ENCODE measurements at regions not wholly inside any gene's neighbourhood (a gene's known extent, or its start where the extent isn't known, plus 50 kb on each side); places are given as distances from the start of the nearest gene placed in this dataset.

DNA sequence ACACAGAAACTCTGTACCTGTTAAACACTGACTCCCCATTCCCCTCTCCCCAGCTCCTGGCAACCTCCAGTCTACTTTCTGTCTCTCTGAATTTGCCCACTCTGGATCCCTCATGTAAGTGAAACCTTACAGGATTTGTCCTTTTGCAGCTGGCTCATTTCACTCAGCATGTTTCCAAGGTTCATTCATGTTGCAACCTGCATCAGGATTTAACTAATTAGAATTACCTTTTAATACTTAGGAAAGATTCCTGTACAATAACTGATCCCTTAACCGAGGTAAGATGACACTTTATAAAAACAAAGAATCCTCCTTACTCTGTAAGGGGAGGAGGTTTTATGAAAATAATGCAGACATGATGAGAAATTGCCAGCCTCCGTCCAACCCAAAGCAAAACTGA lies 113.1 kb upstream of the MTHFD1L start:
- TF ChIP-seq, protein P1, sequence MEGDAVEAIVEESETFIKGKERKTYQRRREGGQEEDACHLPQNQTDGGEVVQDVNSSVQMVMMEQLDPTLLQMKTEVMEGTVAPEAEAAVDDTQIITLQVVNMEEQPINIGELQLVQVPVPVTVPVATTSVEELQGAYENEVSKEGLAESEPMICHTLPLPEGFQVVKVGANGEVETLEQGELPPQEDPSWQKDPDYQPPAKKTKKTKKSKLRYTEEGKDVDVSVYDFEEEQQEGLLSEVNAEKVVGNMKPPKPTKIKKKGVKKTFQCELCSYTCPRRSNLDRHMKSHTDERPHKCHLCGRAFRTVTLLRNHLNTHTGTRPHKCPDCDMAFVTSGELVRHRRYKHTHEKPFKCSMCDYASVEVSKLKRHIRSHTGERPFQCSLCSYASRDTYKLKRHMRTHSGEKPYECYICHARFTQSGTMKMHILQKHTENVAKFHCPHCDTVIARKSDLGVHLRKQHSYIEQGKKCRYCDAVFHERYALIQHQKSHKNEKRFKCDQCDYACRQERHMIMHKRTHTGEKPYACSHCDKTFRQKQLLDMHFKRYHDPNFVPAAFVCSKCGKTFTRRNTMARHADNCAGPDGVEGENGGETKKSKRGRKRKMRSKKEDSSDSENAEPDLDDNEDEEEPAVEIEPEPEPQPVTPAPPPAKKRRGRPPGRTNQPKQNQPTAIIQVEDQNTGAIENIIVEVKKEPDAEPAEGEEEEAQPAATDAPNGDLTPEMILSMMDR (conservative IDR thresholded peaks at IDR 0.05; ENCODE audit: low read depth, low read length), result no peak
- TF ChIP-seq EZH2 (IDR thresholded peaks at IDR 0.05; ENCODE audit: low read length, unreplicated experiment), result no peak

Measured in PC-3 (cell line).